ENCODE measurements at regions not wholly inside any gene's neighbourhood (a gene's known extent, or its start where the extent isn't known, plus 50 kb on each side); places are given as distances from the start of the nearest gene placed in this dataset.

- Histone ChIP-seq H3K9ac (ENCODE audit: extremely low read depth, insufficient read length, low read length) (no peak overlapping the region), H4K8ac (replicated peaks; ENCODE audit: insufficient read length, low read depth, low read length) (no peak overlapping the region), H3K79me2 (ENCODE audit: insufficient read depth, low read length) (no peaks in the 10 kb centered on the region), H3K14ac (ENCODE audit: insufficient read depth, low read length) (no peak overlapping the region), H3K23ac (ENCODE audit: insufficient read length, low read depth, low read length) (no peak overlapping the region), H3K56ac (ENCODE audit: insufficient read length, low read depth, low read length) (no peak overlapping the region), H2BK15ac (ENCODE audit: low read depth, low read length) (no peak overlapping the region), H2AFZ (ENCODE audit: low read length) (no peak overlapping the region), H3K18ac (ENCODE audit: insufficient read length, low read depth, low read length) (no peak overlapping the region), H3K23me2 (ENCODE audit: insufficient read length, low read depth, low read length, poor library complexity, severe bottlenecking) (no peaks in the 10 kb centered on the region), H3K4ac (ENCODE audit: low read depth, low read length) (no peak overlapping the region), H3K4me1 (ENCODE audit: insufficient read depth, low read length) (peaks cover 4% of the 10 kb centered on the region; the same call in 1 of the 2 replicates), H3K79me1 (ENCODE audit: insufficient read depth, low read depth, low read length, poor library complexity, severe bottlenecking) (no peaks in the 10 kb centered on the region), H4K91ac (ENCODE audit: insufficient read length, low read depth, low read length) (no peak overlapping the region), H2BK12ac (ENCODE audit: insufficient read length, low read depth, low read length) (no peak overlapping the region), H3K4me2 (ENCODE audit: insufficient read depth, insufficient read length, low read length) (no peak overlapping the region), H3T11ph (ENCODE audit: low read length) (no peak overlapping the region), H2AK5ac (ENCODE audit: insufficient read length, low read length) (no peak overlapping the region), H2BK5ac (ENCODE audit: insufficient read length, low read length) (no peak overlapping the region), H4K20me1 (ENCODE audit: control insufficient read depth, insufficient read depth, insufficient read length) (no peaks in the 10 kb centered on the region), H4K5ac (ENCODE audit: insufficient read length, low read depth, low read length) (no peak overlapping the region), H3K9me3 (ENCODE audit: control insufficient read depth, low read depth, low read length) (no peaks in the 10 kb centered on the region), H2BK20ac (ENCODE audit: low read depth, low read length, poor library complexity, severe bottlenecking) (no peak overlapping the region), H3K27me3 (ENCODE audit: insufficient read depth, low read length) (no peaks in the 10 kb centered on the region), H2BK120ac (ENCODE audit: low read depth, low read length, poor library complexity, severe bottlenecking) (no peak overlapping the region), H3K27ac (ENCODE audit: insufficient read length, low read depth, low read length) (no peak overlapping the region)
- H3K4me1 Mint-ChIP-seq: peaks cover 23 to 24% of the 10 kb centered on the region in 2 experiments
- TF ChIP-seq, protein P1, sequence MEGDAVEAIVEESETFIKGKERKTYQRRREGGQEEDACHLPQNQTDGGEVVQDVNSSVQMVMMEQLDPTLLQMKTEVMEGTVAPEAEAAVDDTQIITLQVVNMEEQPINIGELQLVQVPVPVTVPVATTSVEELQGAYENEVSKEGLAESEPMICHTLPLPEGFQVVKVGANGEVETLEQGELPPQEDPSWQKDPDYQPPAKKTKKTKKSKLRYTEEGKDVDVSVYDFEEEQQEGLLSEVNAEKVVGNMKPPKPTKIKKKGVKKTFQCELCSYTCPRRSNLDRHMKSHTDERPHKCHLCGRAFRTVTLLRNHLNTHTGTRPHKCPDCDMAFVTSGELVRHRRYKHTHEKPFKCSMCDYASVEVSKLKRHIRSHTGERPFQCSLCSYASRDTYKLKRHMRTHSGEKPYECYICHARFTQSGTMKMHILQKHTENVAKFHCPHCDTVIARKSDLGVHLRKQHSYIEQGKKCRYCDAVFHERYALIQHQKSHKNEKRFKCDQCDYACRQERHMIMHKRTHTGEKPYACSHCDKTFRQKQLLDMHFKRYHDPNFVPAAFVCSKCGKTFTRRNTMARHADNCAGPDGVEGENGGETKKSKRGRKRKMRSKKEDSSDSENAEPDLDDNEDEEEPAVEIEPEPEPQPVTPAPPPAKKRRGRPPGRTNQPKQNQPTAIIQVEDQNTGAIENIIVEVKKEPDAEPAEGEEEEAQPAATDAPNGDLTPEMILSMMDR (conservative IDR thresholded peaks at IDR 0.05): no peak
- peaks cover under 1 to 1% of the 10 kb centered on the region in 2 experiments; a peak in 2 of 5 replicates for H3K9me3 Mint-ChIP-seq
- no peak overlapping the region for H3K4me3 Mint-ChIP-seq
- no peak overlapping the region for H3K27ac Mint-ChIP-seq
- peaks cover 0 to 6% (median 2%) of the 10 kb centered on the region in 3 experiments; a peak in 3 of 7 replicates for H3K36me3 Mint-ChIP-seq (ENCODE audit: insufficient read depth in 1 of 3, low read depth in 3 of 3)
- no peak for DNase-seq
- no peaks in the 10 kb centered on the region for H3K27me3 Mint-ChIP-seq (ENCODE audit: low read depth)
These were observed 691.5 kb upstream of the SORCS1 start for GRCh38 chr10:107856047-107856315.

Data from H9 (cell line).